Pons (tissue), 1 donor: ENCODE measurements at regions not wholly inside any gene's neighbourhood (a gene's known extent, or its start where the extent isn't known, plus 50 kb on each side); places are given as distances from the start of the nearest gene placed in this dataset.
"Not testable (repeated sequence)": the region's sequence is repeated elsewhere in the genome, so short reads cannot be mapped to it uniquely, and the experiment has no call there.

Source experiments
- DNase-seq: peaks from one replicate; pipeline ENCODE4 v3.0.0-alpha.2; 2016; ENCODE audit warnings: low spot score

DNA sequence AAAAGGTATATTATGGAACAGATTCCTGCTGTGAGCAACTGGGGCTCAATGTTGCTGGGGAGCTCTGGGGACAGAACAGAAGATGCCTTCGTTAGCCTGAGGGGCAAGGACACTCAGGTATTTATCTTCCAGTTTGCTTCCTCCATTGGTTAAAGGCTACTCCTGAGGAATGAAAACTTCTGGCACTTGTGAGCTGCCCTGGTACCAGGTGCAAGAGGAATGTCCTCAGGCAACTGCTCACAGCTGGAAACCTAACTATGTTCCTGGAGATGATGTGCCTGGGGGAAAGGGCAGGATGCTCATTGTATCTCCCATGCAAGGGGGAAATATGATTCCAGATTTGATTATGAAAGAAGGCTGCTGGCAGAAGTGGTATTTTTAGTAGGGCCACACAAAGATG lies 54.0 kb upstream of the BBX start:
- no peak for DNase-seq

DNA sequence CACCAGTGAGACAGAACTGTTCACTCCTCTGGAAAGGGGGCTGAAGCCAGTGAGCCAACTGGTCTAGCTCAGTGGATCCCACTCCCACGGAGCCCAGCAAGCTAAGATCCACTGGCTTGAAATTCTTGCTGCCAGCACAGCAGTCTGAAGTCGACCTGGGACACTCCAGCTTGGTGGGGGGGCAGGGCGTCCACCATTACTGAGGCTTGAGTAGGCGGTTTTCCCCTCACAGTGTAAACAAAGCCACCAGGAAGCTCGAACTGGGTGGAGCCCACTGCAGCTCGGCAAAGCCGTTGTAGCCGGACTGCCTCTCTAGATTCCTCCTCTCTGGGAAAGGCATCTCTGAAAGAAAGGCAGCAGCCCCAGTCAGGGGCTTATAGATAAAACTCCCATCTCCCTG lies 52.3 kb upstream of the BBX start:
- not testable (repeated sequence) for DNase-seq
